ENCODE measurements at regions not wholly inside any gene's neighbourhood (a gene's known extent, or its start where the extent isn't known, plus 50 kb on each side); places are given as distances from the start of the nearest gene placed in this dataset.

DNA sequence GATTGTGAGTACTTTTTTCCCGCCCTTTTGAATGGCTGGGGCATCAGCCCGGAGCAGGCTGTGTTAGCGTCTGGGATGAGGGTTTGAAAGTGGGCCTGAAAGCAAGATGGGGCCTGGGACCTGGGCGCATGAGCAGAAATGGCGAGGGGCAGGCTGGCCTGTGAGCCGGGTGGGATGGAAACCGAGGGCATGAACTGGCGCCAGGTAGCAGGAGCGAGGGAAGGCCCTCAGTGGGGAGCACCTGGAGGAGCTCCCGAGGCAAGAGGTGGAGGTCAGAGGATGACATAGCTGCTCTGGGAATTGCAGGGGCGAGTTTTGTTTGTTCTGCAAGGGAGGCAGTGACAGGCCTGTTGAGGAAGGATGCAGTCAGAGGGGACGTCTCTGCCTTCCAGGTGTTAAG is 68.6 kb downstream of the RGS12 start:
- H3K4me3 ChIP-seq (ENCODE audit: low read length): no peak overlapping the region
- peaks cover 16% of the 10 kb centered on the region for H3K4me1 ChIP-seq (ENCODE audit: insufficient read depth, low read length)
- no peaks in the 10 kb centered on the region for H3K9me3 ChIP-seq (ENCODE audit: low read depth, low read length)
- no peaks in the 10 kb centered on the region for H3K27me3 ChIP-seq (ENCODE audit: insufficient read depth, low read length)

DNA sequence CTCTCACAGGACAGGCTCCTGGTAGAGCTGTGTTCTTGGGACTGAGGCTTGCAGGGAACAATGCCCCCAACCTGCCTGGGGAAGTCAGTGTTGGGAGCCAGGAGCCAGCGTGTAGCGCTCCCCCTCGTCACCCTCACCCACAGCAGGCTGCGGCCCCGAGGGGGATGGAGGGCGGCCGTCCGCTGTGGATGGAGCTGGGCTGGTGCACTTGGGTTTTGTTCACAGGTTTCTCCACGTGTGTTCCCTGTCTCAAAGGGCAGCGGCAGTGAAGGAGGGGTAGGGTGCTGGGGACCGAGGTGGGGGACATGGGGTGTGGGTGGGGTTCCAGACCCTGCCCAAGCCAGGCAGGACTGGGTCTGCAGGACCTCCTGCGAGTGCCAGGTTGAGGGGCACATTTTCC is 69.1 kb downstream of the RGS12 start:
- no peaks in the 10 kb centered on the region for H3K27me3 ChIP-seq (ENCODE audit: insufficient read depth, low read length)
- H3K9me3 ChIP-seq (ENCODE audit: low read depth, low read length): no peaks in the 10 kb centered on the region
- H3K4me1 ChIP-seq (ENCODE audit: insufficient read depth, low read length): peaks cover 16% of the 10 kb centered on the region
- H3K4me3 ChIP-seq (ENCODE audit: low read length): no peak overlapping the region

DNA sequence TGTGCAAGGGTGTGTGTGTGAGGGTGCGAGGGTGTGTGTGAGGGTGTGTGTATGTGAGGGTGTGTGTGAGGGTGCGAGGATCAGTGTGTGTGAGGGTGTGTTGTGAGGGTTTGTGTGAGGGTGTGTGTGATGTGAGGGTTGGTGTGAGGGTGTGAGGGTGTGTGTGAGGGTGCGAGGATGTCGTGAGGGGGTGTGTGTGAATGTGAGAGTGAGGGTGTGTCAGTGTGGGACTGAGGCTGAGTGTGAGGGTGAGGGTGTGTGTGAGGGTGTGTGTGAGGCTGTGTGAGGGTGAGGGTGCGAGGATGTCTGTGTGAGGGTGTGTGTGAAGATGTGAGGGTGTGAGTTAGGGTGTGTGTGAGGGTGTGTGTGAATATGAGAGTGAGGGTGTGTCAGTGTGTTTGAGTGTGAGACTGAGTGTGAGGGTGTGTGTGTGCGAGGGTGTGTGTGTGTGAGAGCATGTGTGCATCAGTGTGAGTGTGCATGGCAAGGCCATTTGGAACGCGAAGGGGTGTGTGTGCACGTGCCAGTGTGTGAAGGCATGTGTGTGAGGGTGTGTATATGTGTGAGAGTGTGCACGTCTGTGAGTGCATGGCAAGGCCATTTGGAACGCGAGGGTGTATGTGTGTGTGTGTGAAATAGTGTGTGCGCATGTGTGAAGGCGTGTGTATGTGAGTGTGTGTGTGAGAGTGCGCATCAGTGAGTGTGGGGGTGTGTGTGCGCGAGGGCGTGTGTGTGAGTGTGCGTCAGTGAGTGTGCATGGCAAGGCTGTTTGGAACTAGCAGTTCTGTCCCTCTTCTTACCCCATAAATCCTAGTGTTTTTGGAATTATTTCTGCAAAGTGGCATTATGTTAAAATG is 69.8 kb downstream of the RGS12 start:
- H3K4me1 ChIP-seq (ENCODE audit: insufficient read depth, low read length): peaks cover 16% of the 10 kb centered on the region

DNA sequence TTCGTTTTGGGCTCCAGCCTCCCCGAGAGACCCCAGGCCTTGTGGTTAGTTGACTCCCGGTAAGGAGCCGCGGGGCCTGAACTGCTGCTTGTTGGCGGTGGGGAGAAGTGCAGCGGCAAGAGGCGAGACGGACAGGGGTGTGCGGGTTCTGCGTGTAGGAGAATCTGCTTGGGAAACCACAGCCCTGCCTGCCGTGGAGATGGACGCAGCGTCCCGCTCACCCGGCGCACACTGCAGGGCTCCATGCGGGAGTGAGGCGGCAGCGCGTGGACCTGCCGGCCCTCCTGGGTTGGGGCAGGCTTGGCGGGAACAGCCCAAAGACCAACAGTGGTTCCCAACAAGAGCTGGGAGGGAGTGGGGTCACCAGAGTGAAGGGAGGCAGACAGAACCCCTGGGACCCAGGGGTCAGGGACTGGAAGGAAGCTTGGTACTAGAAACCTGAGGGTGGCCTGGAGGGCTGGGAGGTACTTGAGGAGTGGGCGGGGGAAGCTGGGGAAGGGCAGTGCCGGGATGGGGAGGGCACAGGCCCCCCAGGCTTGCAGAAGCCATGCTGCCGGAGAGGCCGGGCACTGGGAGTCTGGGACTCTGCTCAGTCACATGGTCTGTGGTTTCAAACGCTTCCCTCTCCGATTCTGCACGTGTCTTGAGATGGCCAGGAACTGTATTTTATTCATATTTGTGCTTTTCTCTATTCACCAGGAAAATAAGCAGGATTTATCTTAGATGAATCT is 70.8 kb downstream of the RGS12 start:
- H3K27me3 ChIP-seq (ENCODE audit: insufficient read depth, low read length): no peaks in the 10 kb centered on the region
- H3K9me3 ChIP-seq (ENCODE audit: low read depth, low read length): no peaks in the 10 kb centered on the region
- H3K4me1 ChIP-seq (ENCODE audit: insufficient read depth, low read length): peaks cover 16% of the 10 kb centered on the region
- H3K4me3 ChIP-seq (ENCODE audit: low read length): no peak overlapping the region

More for the DNA sequence above, 69.8 kb downstream of the RGS12 start:
- no peak overlapping the region for H3K4me3 ChIP-seq (ENCODE audit: low read length)
- H3K9me3 ChIP-seq (ENCODE audit: low read depth, low read length): no peaks in the 10 kb centered on the region
- H3K27me3 ChIP-seq (ENCODE audit: insufficient read depth, low read length): no peaks in the 10 kb centered on the region

DNA sequence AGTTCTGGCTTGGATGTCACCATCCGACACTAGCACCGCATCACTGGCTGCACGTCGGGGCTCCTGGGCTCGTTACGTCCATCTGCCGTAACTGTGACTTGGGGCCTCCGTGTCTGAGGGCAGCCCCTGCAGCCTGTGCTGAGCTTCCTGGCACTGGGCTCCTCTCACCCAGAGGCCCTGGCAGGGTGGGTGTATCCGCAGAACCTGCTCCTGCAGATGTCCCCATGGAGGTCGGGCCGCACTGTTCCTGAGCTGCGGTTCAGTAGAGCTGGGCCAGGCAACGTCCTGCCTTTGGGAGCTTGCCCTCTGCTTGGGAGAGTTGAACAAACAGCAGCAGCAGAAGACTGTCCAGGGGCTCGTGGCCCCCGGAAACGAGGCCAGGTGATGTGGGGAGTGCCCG is 71.4 kb downstream of the RGS12 start:
- Histone ChIP-seq H3K27me3 (ENCODE audit: insufficient read depth, low read length) (peaks cover under 1% of the 10 kb centered on the region), H3K9me3 (ENCODE audit: low read depth, low read length) (no peaks in the 10 kb centered on the region), H3K4me1 (ENCODE audit: insufficient read depth, low read length) (peaks cover 22% of the 10 kb centered on the region), H3K4me3 (ENCODE audit: low read length) (no peak overlapping the region)

DNA sequence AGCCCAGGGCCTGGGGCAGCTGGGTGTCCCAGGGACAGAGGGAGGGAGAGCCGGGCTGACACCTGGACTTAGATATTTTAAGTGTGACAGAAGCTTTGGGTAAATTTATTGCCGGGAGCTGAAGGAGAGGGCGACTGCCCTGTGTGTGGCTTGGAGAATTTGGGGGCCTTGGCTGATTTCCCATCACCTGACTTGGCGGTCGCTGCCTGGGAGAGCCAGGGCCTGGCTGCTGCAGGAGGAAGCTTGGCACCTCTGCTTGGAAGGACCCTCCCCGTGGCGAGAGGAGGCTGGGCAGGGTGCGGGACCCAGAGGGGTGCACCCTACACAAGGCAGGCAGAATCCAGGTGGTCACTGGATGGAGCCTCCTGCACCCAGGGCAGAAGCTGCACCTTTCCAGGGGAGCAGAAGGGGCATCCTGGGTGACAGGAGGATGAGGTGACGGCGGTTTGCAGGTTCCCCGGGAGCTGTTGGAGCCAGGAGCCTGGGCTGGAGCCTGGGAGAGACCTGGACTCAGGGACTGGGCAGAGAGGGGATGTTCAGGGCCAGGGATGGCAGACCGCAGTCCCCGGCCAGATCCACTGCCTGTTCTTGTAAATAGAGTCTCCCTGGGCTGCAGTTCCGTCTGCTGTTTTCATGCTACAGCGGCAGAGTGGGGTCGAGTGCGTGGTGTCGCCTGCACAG is 72.0 kb downstream of the RGS12 start:
- Histone ChIP-seq H3K27me3 (ENCODE audit: insufficient read depth, low read length) (peaks cover 6% of the 10 kb centered on the region), H3K9me3 (ENCODE audit: low read depth, low read length) (no peaks in the 10 kb centered on the region), H3K4me1 (ENCODE audit: insufficient read depth, low read length) (peaks cover 23% of the 10 kb centered on the region), H3K4me3 (ENCODE audit: low read length) (no peak overlapping the region)

DNA sequence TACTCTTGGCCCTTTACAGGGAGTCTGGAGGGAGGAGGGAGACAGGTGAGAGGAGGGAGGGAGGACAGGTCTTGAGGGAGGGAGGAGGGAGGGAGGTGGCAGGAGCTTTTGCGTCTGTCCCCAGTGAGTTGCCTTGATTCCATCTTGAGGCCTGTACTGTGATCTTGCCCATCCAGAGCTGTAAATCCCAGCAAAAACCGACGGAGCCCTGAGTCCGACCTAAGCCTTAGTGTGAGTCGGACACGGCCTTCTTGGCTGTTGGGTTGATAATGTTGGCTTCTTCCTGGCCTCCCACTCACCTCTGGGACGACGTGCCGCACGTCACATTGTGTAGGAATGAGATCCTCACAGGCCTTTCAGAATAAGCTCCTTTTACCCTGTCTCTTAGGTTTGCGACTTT is 72.5 kb downstream of the RGS12 start:
- H3K27me3 ChIP-seq (ENCODE audit: insufficient read depth, low read length): peaks cover 6% of the 10 kb centered on the region
- H3K9me3 ChIP-seq (ENCODE audit: low read depth, low read length): no peaks in the 10 kb centered on the region
- peaks cover 27% of the 10 kb centered on the region for H3K4me1 ChIP-seq (ENCODE audit: insufficient read depth, low read length)
- no peak overlapping the region for H3K4me3 ChIP-seq (ENCODE audit: low read length)

DNA sequence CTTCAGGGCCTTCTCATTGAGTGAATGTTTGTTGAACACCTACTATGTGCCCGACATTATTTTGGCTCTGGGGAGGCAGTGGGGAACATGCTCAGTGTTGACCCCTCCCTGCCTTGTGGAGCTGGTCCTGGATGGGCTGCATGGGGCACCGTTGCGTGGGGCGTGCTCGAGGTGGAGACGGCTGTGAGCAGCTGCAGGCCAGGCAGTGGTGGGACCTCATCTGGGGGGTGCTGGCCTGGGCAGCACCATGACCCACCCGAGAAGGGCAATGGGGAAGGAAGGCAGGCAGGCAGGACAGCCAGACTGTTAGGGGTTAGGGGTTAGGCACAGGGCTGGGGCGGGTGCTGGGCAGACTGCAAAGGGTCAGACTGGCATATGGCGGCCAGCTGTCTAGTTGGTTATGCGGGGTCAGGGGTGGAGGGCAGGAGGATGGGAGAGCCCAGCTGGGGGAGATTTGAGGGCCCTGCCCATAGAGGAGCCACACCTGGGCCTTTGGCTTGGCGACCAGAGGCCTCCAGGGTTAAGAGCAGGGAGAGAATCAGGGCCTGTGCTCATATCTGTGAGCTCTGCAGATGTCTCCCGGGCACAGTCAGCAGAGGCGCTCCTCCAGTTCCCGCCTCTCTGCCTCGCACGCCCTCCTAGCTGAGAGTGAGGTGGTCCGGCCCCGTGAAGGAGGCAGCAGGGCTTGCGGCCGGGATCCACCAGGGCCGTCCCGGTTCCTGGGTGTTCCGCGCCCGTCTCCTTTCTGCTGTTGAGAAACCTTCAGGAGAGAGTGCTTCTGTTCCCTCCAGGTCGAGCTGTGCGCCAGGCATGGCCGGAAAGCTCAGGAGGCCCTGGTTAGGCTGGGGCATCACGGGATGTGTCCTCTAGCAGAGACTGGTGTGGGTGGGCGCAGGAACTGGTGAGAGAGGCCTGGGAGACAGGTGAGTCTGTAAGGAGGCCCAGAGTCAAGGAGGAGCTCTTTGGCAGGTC is 73.3 kb downstream of the RGS12 start:
- peaks cover 33% of the 10 kb centered on the region for H3K4me1 ChIP-seq (ENCODE audit: insufficient read depth, low read length)
- H3K4me3 ChIP-seq (ENCODE audit: low read length): no peak overlapping the region
- peaks cover 6% of the 10 kb centered on the region for H3K27me3 ChIP-seq (ENCODE audit: insufficient read depth, low read length)
- H3K9me3 ChIP-seq (ENCODE audit: low read depth, low read length): no peaks in the 10 kb centered on the region

DNA sequence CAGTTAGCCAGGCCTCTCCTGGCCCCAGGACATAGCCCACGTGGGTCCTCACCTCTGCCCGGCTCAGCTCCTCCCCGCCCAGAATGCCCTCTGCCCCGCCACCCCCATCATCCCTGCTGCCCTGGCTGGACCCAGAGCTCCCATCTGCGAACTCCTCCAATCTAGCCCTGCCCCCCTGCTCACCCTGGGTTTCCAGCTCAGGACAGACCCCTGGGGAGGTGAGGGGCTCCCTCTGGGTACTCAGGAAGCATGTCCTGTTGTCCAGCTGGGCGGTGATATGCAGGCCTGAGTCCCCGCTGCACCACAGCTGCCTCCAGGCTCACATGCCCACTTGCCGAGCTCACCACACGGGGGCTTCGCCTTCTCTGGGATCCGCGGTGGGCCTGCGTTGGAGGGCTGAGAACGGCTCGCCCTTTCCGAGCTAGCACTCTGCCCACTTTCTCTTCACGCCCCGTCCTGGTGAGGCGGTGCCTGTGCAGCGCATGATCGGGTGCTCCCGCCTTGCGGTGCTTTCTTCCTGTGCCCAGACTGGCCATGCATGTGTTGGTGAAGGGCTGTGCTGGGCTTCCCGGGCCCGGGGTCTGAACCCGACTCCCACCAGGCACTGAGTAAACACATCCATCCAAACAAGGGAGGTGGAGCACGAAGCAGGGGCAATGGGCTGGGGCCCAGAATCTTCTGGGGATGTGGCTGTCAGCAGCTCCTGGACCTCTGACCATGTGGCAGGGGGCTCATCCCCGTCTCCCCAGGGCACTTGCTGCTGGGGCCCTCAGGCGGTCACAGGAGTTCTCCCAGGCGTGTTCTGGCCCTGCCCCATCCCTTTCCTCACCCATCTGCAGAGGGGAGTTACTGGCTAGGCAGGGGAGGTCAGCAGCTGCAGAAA is 74.3 kb downstream of the RGS12 start:
- Histone ChIP-seq H3K4me1 (ENCODE audit: insufficient read depth, low read length) (peaks cover 41% of the 10 kb centered on the region), H3K4me3 (ENCODE audit: low read length) (no peak overlapping the region), H3K9me3 (ENCODE audit: low read depth, low read length) (no peaks in the 10 kb centered on the region), H3K27me3 (ENCODE audit: insufficient read depth, low read length) (peaks cover 6% of the 10 kb centered on the region)

DNA sequence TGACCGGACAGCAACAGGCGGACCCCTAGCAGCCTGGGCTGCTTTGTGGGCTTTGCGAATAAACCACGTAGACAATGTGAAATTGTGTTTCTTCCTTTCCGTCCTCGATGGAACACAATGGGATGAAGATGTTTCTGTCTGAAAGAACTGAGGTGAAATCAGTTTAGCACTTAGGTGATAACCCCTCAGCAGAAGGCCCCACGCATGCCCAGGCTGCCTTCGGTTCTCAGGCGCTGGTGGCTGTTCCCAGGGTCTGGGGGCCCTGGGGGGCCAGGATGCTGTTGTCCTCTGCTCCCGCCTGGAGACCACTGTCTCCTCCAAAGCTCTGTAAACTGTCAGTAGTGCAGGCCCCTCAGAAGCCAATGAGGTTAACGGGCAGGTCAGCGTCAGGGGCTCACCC is 73.9 kb upstream of the HGFAC start:
- Histone ChIP-seq H3K27me3 (ENCODE audit: insufficient read depth, low read length) (peaks cover 6% of the 10 kb centered on the region), H3K4me3 (ENCODE audit: low read length) (no peak overlapping the region), H3K4me1 (ENCODE audit: insufficient read depth, low read length) (peaks cover 48% of the 10 kb centered on the region), H3K9me3 (ENCODE audit: low read depth, low read length) (no peaks in the 10 kb centered on the region)

DNA sequence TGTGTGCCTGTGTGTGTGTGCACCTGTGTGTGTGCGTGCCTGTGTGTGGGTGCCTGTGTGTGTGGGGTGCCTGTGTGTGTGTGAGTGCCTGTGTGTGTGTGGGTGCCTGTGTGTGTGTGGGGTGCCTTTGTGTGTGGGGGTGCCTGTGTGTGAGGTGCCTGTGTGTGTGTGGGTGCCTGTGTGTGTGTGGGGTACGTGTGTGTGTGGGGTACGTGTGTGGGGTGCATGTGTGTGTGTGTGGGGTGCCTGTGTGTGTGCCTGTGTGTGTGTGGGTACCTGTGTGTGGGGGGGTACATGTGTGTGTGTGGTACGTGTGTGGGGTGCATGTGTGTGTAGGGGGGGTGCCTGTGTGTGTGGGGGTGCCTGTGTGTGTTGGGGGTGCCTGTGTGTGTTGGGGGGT is 73.4 kb upstream of the HGFAC start:
- Histone ChIP-seq H3K4me1 (ENCODE audit: insufficient read depth, low read length) (peaks cover 53% of the 10 kb centered on the region), H3K9me3 (ENCODE audit: low read depth, low read length) (no peaks in the 10 kb centered on the region), H3K27me3 (ENCODE audit: insufficient read depth, low read length) (peaks cover 6% of the 10 kb centered on the region), H3K4me3 (ENCODE audit: low read length) (no peak overlapping the region)

DNA sequence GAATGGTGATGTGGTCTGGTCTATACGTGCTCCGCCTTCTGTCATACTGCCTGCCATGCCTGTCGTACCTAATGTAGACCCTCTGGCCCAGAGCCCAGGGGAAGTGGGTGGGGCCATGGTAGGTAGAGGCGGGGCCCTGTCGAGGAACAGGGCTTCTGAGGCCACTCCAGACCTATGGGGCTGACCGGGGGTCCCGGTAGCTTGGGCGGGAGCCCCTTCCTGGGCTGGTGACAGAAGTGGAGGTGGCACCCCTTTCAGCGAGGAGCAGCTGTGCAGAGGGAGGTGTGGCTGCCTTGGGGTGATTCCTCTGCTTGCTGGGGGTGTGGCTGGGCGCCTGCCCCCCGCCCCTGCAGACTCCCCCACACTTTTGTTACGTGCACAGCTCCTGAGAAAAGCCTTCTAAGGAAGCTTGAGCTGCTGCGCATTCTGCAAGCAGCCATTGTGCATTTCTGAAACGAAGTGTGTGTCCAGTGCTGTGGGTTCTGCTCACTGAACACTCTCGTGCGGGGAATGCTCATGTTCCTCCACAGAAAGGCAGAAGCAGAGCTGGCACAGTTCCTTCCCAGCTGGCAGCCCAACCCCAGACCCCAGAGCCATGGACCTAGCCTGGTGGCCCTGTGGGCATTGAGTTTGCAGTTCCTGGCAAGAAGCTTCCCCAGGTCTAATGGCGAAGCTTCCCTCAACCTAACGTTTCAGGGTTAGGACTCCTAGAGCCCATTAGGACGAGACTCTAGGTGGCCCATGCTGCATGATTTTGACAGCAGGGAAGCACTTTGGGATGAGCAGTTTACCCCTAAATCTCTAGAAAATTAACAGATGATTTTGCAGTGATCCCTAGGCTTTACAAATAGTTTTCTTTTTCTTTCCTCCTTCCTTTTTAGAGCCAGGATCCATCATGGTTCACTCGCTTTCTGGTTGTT is 72.7 kb upstream of the HGFAC start:
- Histone ChIP-seq H3K4me1 (ENCODE audit: insufficient read depth, low read length) (peaks cover 51% of the 10 kb centered on the region), H3K9me3 (ENCODE audit: low read depth, low read length) (no peaks in the 10 kb centered on the region), H3K27me3 (ENCODE audit: insufficient read depth, low read length) (peaks cover 6% of the 10 kb centered on the region), H3K4me3 (ENCODE audit: low read length) (no peak overlapping the region)
